Heart left ventricle (tissue), 16 donors: ENCODE measurements at regions not wholly inside any gene's neighbourhood (a gene's known extent, or its start where the extent isn't known, plus 50 kb on each side); places are given as distances from the start of the nearest gene placed in this dataset.

ENCODE experiments used
- ATAC-seq, 4 donors: fragments of 200-7000 bp; cut with Tn5 transposase; one replicate each; pipeline ENCODE4 v1.9.1; 2020 to 2022; ENCODE audit warnings: moderate library complexity in 4 of 4, mild to moderate bottlenecking in 3 of 4, moderate number of reproducible peaks in 1 of 4
- DNase-seq, 5 donors: peaks; one replicate each; pipeline ENCODE4 v3.0.0-alpha.2; 2020
- H3K27ac ChIP-seq, 12 donors: fragments of 200-600 bp; sonication (generic) in 4 of 12; one replicate each; pipeline versions ENCODE4 v1.5.0 to v1.8.0; 2016 to 2022; ENCODE audit warnings: mild to moderate bottlenecking in 2 of 12
- H3K27me3 ChIP-seq, 9 donors: fragments of 200-600 bp; sonication (generic) in 2 of 9; one replicate each; pipeline versions ENCODE4 v1.5.1 to v1.8.0; 2016 to 2022; ENCODE audit warnings: mild to moderate bottlenecking in 3 of 9
- H3K36me3 ChIP-seq, 9 donors: fragments of 200-600 bp; sonication (generic) in 2 of 9; one replicate each; pipeline versions ENCODE4 v1.5.0 to v1.8.0; 2018 to 2022; ENCODE audit warnings: mild to moderate bottlenecking in 2 of 9
- H3K4me1 ChIP-seq, 12 donors: fragments of 200-600 bp; sonication (generic) in 4 of 12; one replicate each; pipeline versions ENCODE4 v1.5.0 to v1.8.0; 2016 to 2022; ENCODE audit warnings: mild to moderate bottlenecking in 3 of 12
- H3K4me3 ChIP-seq, 12 donors: fragments of 200-600 bp; sonication (generic) in 4 of 12; one replicate each; pipeline versions ENCODE4 v1.5.0 to v1.8.0; 2017 to 2022; ENCODE audit warnings: mild to moderate bottlenecking in 9 of 12, moderate library complexity in 4 of 12
- H3K9me3 ChIP-seq, 12 donors: fragments of 200-600 bp; sonication (generic) in 4 of 12; one replicate each; pipeline versions ENCODE4 v1.5.0 to v1.8.0; 2016 to 2022; ENCODE audit warnings: mild to moderate bottlenecking in 1 of 12
- CTCF ChIP-seq, 12 donors: fragments of 200-600 bp; sonication (generic) in 4 of 12; IDR thresholded peaks; one replicate each; pipeline versions ENCODE4 v1.5.0 to v1.8.0; 2018 to 2022; ENCODE audit warnings: antibody characterized with exemption in 12 of 12, mild to moderate bottlenecking in 5 of 12
- POLR2A ChIP-seq, 2 donors: fragments of 450-650 bp; IDR thresholded peaks; one replicate each; pipeline ENCODE4 v1.6.1; 2017; ENCODE audit warnings: antibody characterized with exemption in 2 of 2, mild to moderate bottlenecking in 2 of 2, moderate library complexity in 2 of 2
- WGBS, 4 donors: extraction: QIAGEN DNeasy Blood & Tissue Kit in 2 of 4; methylation state at CpG; one replicate each; pipeline versions ENCODE4 v1.1.5 to v1.1.7; 2013 to 2018; 5-methylcytosine and 5-hydroxymethylcytosine counted together
- intact Hi-C, 10 donors: fragments of 100-400 bp; cut with DNase I; formaldehyde crosslinking; loops; one replicate each; pipeline versions ENCODE4 v1.11.1 to v1.14.2; 2022
- donor health status: ischemic (EF 13 %, LVEDD 7.1; RV severe dilation, severe dysfunction).
- donor health status: healthy with polysubstance abuse.
- donor health status: DM: no; HTN: yes; CAD: no.
- donor health status: DM: no; HTN: no; CAD: no.
- donor health status: ischemic (EF 25% LVEDD 6.9; RV normal size, moderate dysfunction).
- donor health status: ischemic (EF 25% LVEDD 5.7; RV mildly dilated, moderate dysfunction).
- donor health status: healthy.
- donor health status: DM: yes; HTN: yes; CAD: no.
- donor health status: ischemic (EF 35%, LVEDD 5.7; RV mildly dilated, moderate dysfunction).
- donor health status: nonischemic (EF 11% LVEDD 7.7; RV severe dilation, severe dysfunction).
- donor health status: DM: yes; HTN: yes; CAD: no.
- donor health status: PGD.
- donor health status: ischemic (EF 29% LVEDD 5.4; RV normal size, mild dysfunction).
- donor health status: nonischemic (EF 23%, LVEDD 6.1; RV moderate dilation, normal function).

GRCh38 chr7:109967406-109967805 lies 1123.5 kb upstream of the LRRN3 start:
- Histone ChIP-seq H3K36me3 (no peaks in the 10 kb centered on the region), H3K27me3 (no peaks in the 10 kb centered on the region), H3K4me3 (no peak overlapping the region), H3K27ac (no peak overlapping the region), H3K4me1 (no peaks in the 10 kb centered on the region), H3K9me3 (peaks cover 0 to 10% (median 0%) of the 10 kb centered on the region in 12 donors)
- DNase-seq (no peak), ATAC-seq (no peak)
- TF ChIP-seq CTCF (IDR thresholded peaks at IDR 0.05) (no peak), POLR2A (IDR thresholded peaks at IDR 0.05) (no peak)
- intact Hi-C loops: loop anchor here in 1 of 10 donors (10.0 kb wide), 1 partner anchor 63 kb away; no protein-coding TSS in a partner anchor

- WGBS, 4 donors: 40 to 60% (median 52%) methylated on average over 1 of the region's 1 CpG
- no peaks in the 10 kb centered on the region for H3K4me1 ChIP-seq
- no peaks in the 10 kb centered on the region for H3K36me3 ChIP-seq
- intact Hi-C loops: loop anchor here in 1 of 10 donors (10.0 kb wide), 1 partner anchor 61 kb away; no protein-coding TSS in a partner anchor
- DNase-seq (no peak), ATAC-seq (no peak)
- H3K27ac ChIP-seq: no peak overlapping the region
- TF ChIP-seq POLR2A (IDR thresholded peaks at IDR 0.05) (no peak), CTCF (IDR thresholded peaks at IDR 0.05) (no peak)
- H3K9me3 ChIP-seq: peaks cover 0 to 6% (median 0%) of the 10 kb centered on the region in 12 donors
- H3K4me3 ChIP-seq: no peak overlapping the region
- H3K27me3 ChIP-seq: no peaks in the 10 kb centered on the region
Observed at GRCh38 chr7:109983618-109984017, 1107.3 kb upstream of the LRRN3 start.

- H3K4me1 ChIP-seq: no peaks in the 10 kb centered on the region
- TF ChIP-seq CTCF (IDR thresholded peaks at IDR 0.05): no peak
- no peak for TF ChIP-seq POLR2A (IDR thresholded peaks at IDR 0.05)
- intact Hi-C loops: loop anchor here in 1 of 10 donors (10.0 kb wide), 1 partner anchor 60 kb away; no protein-coding TSS in a partner anchor
- no peaks in the 10 kb centered on the region for H3K27me3 ChIP-seq
- H3K36me3 ChIP-seq: no peaks in the 10 kb centered on the region
- WGBS, 4 donors: 42 to 48% (median 46%) methylated on average over 5 of the region's 5 CpGs
- H3K27ac ChIP-seq: no peak overlapping the region
- peaks cover 0 to 6% (median 0%) of the 10 kb centered on the region in 12 donors for H3K9me3 ChIP-seq
- DNase-seq (no peak), ATAC-seq (no peak)
- H3K4me3 ChIP-seq: no peak overlapping the region
Observed at GRCh38 chr7:109984729-109985128, 1106.2 kb upstream of the LRRN3 start.

- DNase-seq (no peak), ATAC-seq (no peak)
- Histone ChIP-seq H3K27ac (no peak overlapping the region), H3K4me3 (no peak overlapping the region), H3K36me3 (no peaks in the 10 kb centered on the region), H3K4me1 (no peaks in the 10 kb centered on the region), H3K9me3 (peaks cover 0 to 4% (median 0%) of the 10 kb centered on the region in 12 donors), H3K27me3 (no peaks in the 10 kb centered on the region)
- WGBS, 4 donors: 54 to 63% (median 56%) methylated on average over 2 of the region's 2 CpGs
- TF ChIP-seq POLR2A (IDR thresholded peaks at IDR 0.05) (no peak), CTCF (IDR thresholded peaks at IDR 0.05) (no peak)
- intact Hi-C loops: loop anchor here in 1 of 10 donors (10.0 kb wide), 1 partner anchor 58 kb away; no protein-coding TSS in a partner anchor
Observed at GRCh38 chr7:109986701-109987100, 1104.2 kb upstream of the LRRN3 start.
